GM12891 (cell line): ENCODE measurements at regions not wholly inside any gene's neighbourhood (a gene's known extent, or its start where the extent isn't known, plus 50 kb on each side); places are given as distances from the start of the nearest gene placed in this dataset.

Experiments used
- DNase-seq: peaks from one replicate; pipeline ENCODE4 v3.0.0; 2011; ENCODE audit warnings: low spot score; ENCODE audit not compliant: insufficient read length
- FAIRE-seq: peaks from 2 replicates; lab custom pipeline; 2011; peaks lifted over from hg19 to GRCh38; lab: Jason Lieb, UNC
- PAX5 ChIP-seq: IDR thresholded peaks from 2 replicates; pipeline ENCODE4 v1.6.1; 2011; ENCODE audit warnings: low read length, moderate library complexity, mild to moderate bottlenecking; ENCODE audit not compliant: insufficient read depth, severe bottlenecking
- POLR2A ChIP-seq: IDR thresholded peaks from 2 replicates; pipeline ENCODE4 v1.6.1; 2011; ENCODE audit warnings: low read depth, low read length, control low read depth
- POLR2AphosphoS5 ChIP-seq: IDR thresholded peaks from 2 replicates; pipeline ENCODE4 v1.6.1; 2011; ENCODE audit warnings: low read depth, low read length, control low read depth
- POU2F2 ChIP-seq: IDR thresholded peaks from 2 replicates; pipeline ENCODE4 v1.6.1; 2011; ENCODE audit warnings: low read depth, mild to moderate bottlenecking, control low read depth, low read length, moderate library complexity
- SPI1 ChIP-seq: IDR thresholded peaks from 2 replicates; pipeline ENCODE4 v1.6.1; 2011; ENCODE audit warnings: low read depth, low read length, control low read depth
- TAF1 ChIP-seq: IDR thresholded peaks from 2 replicates; pipeline ENCODE4 v1.6.1; 2011; ENCODE audit warnings: low read depth, low read length, control low read depth

DNA sequence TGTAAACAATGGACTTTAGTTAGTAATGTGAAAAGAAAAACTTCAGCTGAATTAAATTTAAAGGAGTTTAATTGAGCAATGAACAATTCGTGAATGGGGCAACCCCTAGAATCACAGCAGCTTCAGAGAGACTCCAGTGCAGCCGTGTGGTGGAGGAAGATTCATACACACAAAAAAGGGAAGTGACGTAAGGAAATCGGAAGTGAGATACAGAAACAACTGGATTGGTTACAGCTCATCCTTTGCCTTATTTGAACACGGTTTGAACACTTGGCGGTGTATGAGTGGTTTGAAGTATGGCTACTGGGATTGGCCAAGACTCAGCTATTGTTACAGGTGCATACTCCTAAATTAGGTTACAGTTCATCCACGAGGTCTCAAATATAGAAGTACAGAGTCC is 460.4 kb upstream of the ASIC2 start:
- DNase-seq (no peak), FAIRE-seq (no peak)
- TF ChIP-seq PAX5: no peak
- TF ChIP-seq SPI1: peak; percentile 61

DNA sequence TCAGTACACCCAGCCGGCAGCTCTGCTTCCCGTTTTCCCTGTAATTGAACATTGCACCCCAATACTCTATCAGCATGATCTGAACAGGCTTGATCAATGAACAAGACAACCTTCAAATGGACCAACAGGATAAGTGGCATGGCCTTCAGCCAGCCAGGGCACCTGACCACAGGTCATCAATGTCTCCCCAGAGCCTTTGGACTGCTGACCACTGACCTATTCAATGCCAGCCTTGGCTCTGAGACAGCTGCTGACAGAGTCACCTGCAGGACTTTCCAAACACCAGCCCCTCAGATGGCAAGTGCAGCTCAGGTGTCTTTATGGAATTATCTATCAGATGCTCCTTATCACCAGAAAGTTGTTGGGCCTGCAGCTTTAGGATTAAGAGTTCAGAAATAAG is 462.9 kb upstream of the ASIC2 start:
- FAIRE-seq: no peak
- no peak for DNase-seq
- TF ChIP-seq TAF1 (no peak), POU2F2 (no peak), POLR2A (no peak)

DNA sequence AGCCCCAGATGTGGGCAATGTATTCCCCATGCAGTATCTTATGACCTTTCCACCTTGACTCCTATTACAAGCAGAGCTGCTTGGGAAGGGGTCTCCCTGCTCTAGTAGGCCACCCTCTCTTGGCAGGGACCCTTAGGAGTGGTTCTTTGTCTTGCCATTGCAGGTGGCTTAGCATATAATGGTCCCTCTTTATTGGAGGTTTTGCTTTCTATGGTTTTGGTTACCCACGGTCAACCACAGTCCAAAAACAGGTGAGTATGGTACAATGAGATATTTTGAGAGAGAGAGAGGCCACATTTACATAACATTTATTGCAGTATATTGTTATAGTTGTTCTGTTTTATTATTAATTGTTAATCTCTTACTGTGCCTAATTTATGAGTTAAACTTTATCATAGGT is 472.8 kb upstream of the ASIC2 start:
- no peak for FAIRE-seq
- TF ChIP-seq TAF1: no peak
- no peak for TF ChIP-seq POLR2A
- no peak for TF ChIP-seq PAX5
- no peak for TF ChIP-seq POLR2AphosphoS5

DNA sequence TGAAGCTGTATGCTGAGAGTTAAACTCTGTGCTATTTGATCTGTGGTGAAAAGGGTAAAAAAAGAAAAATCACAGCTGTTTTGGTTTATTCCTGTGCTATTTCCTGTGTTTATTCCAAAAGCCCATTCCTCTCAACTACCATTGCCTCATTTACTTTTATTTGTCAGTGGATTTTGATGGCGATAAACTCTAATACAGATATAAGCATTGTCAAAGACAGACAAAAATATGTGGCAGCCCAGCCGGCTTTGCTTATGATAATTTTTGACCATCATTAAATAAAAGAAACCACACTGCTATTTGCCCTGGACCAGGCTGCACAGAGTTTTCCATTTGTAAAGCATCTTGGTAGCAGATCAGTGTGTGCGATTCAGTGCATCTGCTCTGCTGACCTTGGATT is 473.6 kb upstream of the ASIC2 start:
- DNase-seq (no peak), FAIRE-seq (no peak)
- TF ChIP-seq POLR2AphosphoS5 (no peak), TAF1 (no peak), POLR2A (no peak), SPI1 (no peak), POU2F2 (no peak), PAX5 (no peak)

More for the DNA sequence above, 472.8 kb upstream of the ASIC2 start:
- no peak for DNase-seq

DNA sequence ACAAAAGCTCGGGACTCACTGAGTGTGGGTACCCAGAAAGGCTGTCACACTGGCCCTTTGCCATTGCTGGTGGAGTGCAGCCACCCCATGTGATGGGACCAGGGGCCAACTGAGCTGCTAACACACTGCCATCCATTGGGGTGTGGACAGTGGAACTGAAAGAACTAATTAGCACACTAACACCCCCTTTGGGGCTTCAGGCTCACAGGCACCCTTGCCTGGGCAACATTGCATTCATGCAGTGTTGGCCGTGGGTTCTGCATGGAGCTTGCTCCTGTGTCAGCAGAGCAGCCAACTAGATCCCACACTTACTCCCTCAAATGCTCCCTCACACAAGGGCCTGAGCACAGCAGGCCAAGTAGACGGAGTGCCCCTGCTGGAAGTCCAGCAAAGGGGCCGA is 476.0 kb upstream of the ASIC2 start:
- no peak for DNase-seq
- no peak for FAIRE-seq
- TF ChIP-seq POLR2A: no peak
- TF ChIP-seq PAX5: no peak
- TF ChIP-seq TAF1: no peak
- no peak for TF ChIP-seq POLR2AphosphoS5
- TF ChIP-seq POU2F2: no peak
- no peak for TF ChIP-seq SPI1

DNA sequence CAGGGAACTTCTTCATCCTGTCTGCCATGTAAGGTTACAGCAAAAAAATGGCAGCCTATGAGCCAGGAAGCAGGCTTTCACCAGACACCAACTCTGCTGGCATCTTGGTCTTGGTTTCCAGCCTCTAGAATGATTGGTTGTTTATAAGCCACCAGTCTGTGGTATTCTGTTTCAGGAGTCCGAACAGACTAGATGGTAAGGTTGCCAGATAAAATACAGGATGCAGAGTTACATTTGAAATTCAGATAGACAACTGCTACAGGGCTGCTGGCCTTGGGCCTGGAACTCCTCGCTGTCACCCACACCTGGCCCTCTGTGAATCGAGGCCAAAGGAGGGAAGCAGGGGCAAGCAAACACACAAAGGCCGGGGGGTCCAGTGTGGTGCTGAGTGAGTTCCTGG is 478.8 kb upstream of the CCL2 start:
- no peak for DNase-seq
- no peak for FAIRE-seq
- TF ChIP-seq PAX5 (no peak), POLR2AphosphoS5 (no peak), TAF1 (no peak), POU2F2 (no peak), SPI1 (no peak), POLR2A (no peak)

DNA sequence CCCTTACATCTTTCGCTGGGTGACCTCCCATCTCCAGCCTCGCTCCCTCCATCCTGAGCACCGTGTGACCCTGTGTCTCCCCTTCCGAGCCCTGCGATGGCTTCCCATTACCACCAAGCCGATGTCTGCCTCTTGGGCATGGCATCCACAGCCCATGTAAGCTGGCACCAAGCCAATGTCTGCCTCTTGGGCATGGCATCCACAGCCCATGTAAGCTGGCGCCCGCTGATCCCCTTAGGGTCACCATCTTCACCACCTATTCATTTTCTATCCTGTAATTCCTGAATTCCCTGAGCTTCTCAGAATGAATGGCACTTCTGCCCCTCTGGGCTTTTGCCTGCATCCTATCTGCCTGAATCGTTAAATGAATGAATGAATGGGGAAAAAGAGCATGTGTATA is 478.2 kb upstream of the CCL2 start:
- TF ChIP-seq POLR2A (no peak), POU2F2 (no peak), POLR2AphosphoS5 (no peak), PAX5 (no peak), SPI1 (no peak), TAF1 (no peak)
- DNase-seq (no peak), FAIRE-seq (no peak)

DNA sequence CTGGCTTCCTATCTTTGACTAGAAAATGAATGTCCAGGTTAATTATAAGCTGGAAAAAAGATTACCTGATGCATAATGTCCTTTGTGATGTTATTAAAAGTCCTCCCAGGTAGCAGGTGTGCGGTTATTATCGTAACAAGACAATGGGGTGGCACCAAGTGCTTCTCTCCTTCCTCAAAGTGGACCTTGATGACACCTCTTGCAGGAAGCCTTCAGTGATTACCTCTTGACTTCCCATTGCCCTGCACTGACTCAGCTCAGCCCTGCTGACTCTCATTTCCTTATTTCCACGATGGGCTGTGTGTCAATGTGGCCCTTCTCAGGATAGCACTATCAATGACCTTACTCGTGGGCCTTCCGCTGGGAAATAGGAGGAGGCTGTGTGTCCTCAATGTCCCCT is 477.4 kb upstream of the CCL2 start:
- DNase-seq (no peak), FAIRE-seq (no peak)
- TF ChIP-seq PAX5 (no peak), TAF1 (no peak), POU2F2 (no peak), POLR2AphosphoS5 (no peak), POLR2A (no peak), SPI1 (no peak)

DNA sequence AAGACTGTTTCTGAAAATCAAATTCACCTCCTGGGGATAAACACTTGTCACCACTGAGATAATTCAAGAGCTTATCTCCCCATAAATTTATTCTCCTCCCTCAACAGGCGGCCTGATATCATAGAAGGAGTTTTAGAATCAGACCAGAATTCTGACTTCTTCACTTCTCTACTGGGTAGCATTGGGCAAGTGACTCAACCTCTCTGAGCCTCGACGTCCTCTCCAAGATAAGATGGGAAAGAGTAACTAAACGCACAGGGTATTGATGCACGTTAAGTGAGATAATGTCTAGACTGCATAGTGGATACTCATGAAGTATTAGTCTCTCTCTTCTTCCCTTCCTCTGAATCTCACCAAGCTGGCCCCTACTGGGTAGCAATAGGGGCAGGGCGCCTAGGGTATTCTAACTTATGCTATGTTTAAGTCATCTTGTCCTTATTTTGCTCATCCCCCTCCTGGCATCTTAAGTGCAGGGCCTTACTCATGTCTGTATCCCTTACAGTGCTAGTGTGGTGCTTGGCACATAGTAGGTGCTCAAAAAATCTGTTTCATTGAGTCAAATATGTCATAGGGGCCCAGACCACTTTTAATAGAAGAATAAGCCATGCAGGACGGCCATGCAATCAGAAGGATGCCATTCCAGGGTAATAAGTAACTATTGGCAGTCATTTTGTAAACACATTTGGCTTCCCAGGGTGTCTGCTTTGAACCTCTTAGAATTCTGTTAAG is 476.4 kb upstream of the CCL2 start:
- no peak for DNase-seq
- no peak for TF ChIP-seq SPI1
- TF ChIP-seq POLR2AphosphoS5: no peak
- no peak for TF ChIP-seq PAX5
- TF ChIP-seq TAF1: no peak
- TF ChIP-seq POU2F2: no peak
- TF ChIP-seq POLR2A: no peak
- no peak for FAIRE-seq

DNA sequence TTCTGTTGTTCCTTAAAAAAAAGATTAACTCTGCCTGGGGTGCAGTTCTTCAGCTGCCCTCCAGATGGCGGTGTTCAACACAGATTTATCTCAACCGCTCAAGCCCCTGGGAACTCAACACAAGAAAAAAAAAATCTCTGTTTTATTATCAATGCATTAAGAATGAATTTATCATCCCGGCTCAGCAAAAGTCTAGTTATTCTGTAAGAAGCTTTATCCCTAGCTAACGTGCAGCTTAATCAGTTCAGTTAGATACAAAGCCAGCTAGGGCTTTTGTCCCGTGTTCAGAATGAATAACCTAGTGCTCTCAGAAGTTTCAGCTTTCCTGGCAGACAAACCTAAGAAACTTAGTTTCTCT is 475.9 kb upstream of the CCL2 start:
- DNase-seq: peak; percentile 24
- peak; percentile 20 for FAIRE-seq
- TF ChIP-seq TAF1 (no peak), POLR2A (no peak), POLR2AphosphoS5 (no peak), SPI1 (no peak), PAX5 (no peak), POU2F2 (no peak)
